WTC11 (cell line): ENCODE measurements at regions not wholly inside any gene's neighbourhood (a gene's known extent, or its start where the extent isn't known, plus 50 kb on each side); places are given as distances from the start of the nearest gene placed in this dataset.
A peak's percentile ranks its signal among the peaks of the same experiment; 100 is the strongest.

Source experiments
- ATAC-seq: fragments of 200-7000 bp; cut with Tn5 transposase; 2 replicates; pipeline ENCODE4 v1.10.0; 2021; ENCODE audit warnings: mild to moderate bottlenecking, moderate library complexity
- CTCF ChIA-PET: fragments of 300-600 bp; sonication (Branson Sonifier 250); formaldehyde crosslinking; loops from one replicate; lab custom pipeline; 2021; ENCODE audit warnings: antibody characterized with exemption; lab: Charles Lee
- POLR2A ChIA-PET: fragments of 350-600 bp; sonication (Branson Sonifier 250); formaldehyde crosslinking; loops from one replicate; lab custom pipeline; 2021; ENCODE audit warnings: antibody characterized with exemption; lab: Charles Lee
- DNase-seq: peaks from one replicate; pipeline ENCODE4 v3.0.0; 2021; ENCODE audit warnings: low spot score
- H3K27ac Mint-ChIP-seq: 2 replicates; pipeline ENCODE4 v1.8.0; 2021; ENCODE audit warnings: mixed read lengths
- H3K27me3 Mint-ChIP-seq: 2 replicates; pipeline ENCODE4 v1.8.0; 2021; ENCODE audit warnings: low read depth, mild to moderate bottlenecking, moderate library complexity, mixed read lengths
- H3K36me3 Mint-ChIP-seq: 2 replicates; pipeline ENCODE4 v1.8.0; 2021; ENCODE audit warnings: mixed read lengths
- H3K4me1 Mint-ChIP-seq: 2 replicates; pipeline ENCODE4 v1.8.0; 2022; ENCODE audit warnings: mixed read lengths
- H3K4me3 Mint-ChIP-seq: 2 replicates; pipeline ENCODE4 v1.8.0; 2021; ENCODE audit warnings: mild to moderate bottlenecking, moderate library complexity, mixed read lengths
- H3K9me3 Mint-ChIP-seq: 2 replicates; pipeline ENCODE4 v1.8.0; 2021; ENCODE audit warnings: mixed read lengths
- CBFB ChIP-seq: sonication (generic); formaldehyde crosslinking; IDR thresholded peaks from 2 replicates; pipeline ENCODE4 v1.8.1; 2022; ENCODE audit warnings: mild to moderate bottlenecking, low read depth, missing genetic modification reagents
- E2F4 ChIP-seq: sonication (generic); formaldehyde crosslinking; IDR thresholded peaks from 2 replicates; pipeline ENCODE4 v1.8.1; 2022; ENCODE audit warnings: low read depth, mild to moderate bottlenecking, moderate library complexity, missing genetic modification reagents, borderline replicate concordance
- FOXJ3 ChIP-seq: sonication (generic); formaldehyde crosslinking; IDR thresholded peaks from 2 replicates; pipeline ENCODE4 v1.9.0; 2021; ENCODE audit warnings: missing genetic modification reagents, mild to moderate bottlenecking, borderline replicate concordance
- FOXK1 ChIP-seq: sonication (generic); formaldehyde crosslinking; IDR thresholded peaks from 2 replicates; pipeline ENCODE4 v1.8.0; 2022; ENCODE audit warnings: mild to moderate bottlenecking, moderate library complexity, missing genetic modification reagents
- GABPB1 ChIP-seq: sonication (generic); formaldehyde crosslinking; IDR thresholded peaks from 2 replicates; pipeline ENCODE4 v1.8.1; 2023; ENCODE audit warnings: mild to moderate bottlenecking, missing genetic modification reagents
- MAX ChIP-seq: sonication (generic); formaldehyde crosslinking; IDR thresholded peaks from 2 replicates; pipeline ENCODE4 v1.8.0; 2022; ENCODE audit warnings: mild to moderate bottlenecking, missing genetic modification reagents
- NR3C1 ChIP-seq: sonication (generic); formaldehyde crosslinking; conservative IDR thresholded peaks from 2 replicates; pipeline ENCODE4 v1.8.1; 2023; ENCODE audit warnings: low read depth, mild to moderate bottlenecking, missing genetic modification reagents
- SOX15 ChIP-seq: fragments of 250-450 bp; sonication (Bioruptor Pico); IDR thresholded peaks from 2 replicates; pipeline ENCODE4 v1.9.0; 2021; ENCODE audit warnings: mild to moderate bottlenecking
- USF1 ChIP-seq: sonication (generic); formaldehyde crosslinking; IDR thresholded peaks from 2 replicates; pipeline ENCODE4 v1.8.0; 2022; ENCODE audit warnings: mild to moderate bottlenecking, missing genetic modification reagents
- ZNF138 ChIP-seq: sonication (generic); formaldehyde crosslinking; conservative IDR thresholded peaks from 2 replicates; pipeline ENCODE4 v1.8.1; 2022; ENCODE audit warnings: mild to moderate bottlenecking, moderate library complexity, missing genetic modification reagents
- ZNF317 ChIP-seq: sonication (generic); formaldehyde crosslinking; IDR thresholded peaks from 2 replicates; pipeline ENCODE4 v1.8.1; 2023; ENCODE audit warnings: low read depth, mild to moderate bottlenecking, moderate library complexity, missing genetic modification reagents, borderline replicate concordance
- ZNF396 ChIP-seq: fragments of 250-450 bp; sonication (Bioruptor Pico); IDR thresholded peaks from 2 replicates; pipeline ENCODE4 v1.8.0; 2021; ENCODE audit warnings: mild to moderate bottlenecking, moderate library complexity, borderline replicate concordance
- ZNF416 ChIP-seq: fragments of 250-450 bp; sonication (Bioruptor Pico); IDR thresholded peaks from 2 replicates; pipeline ENCODE4 v1.9.0; 2021; ENCODE audit warnings: mild to moderate bottlenecking, inconsistent platforms
- TF ChIP-seq, protein P1 (sequence below): fragments of 200-600 bp; IDR thresholded peaks from 2 replicates; pipeline ENCODE4 v1.8.0; 2022; ENCODE audit warnings: antibody characterized with exemption
- TF ChIP-seq, protein P2 (sequence below): sonication (generic); formaldehyde crosslinking; IDR thresholded peaks from 2 replicates; pipeline ENCODE4 v1.8.1; 2022; ENCODE audit warnings: mild to moderate bottlenecking, moderate library complexity, missing genetic modification reagents
- TF ChIP-seq, protein P3 (sequence below): sonication (generic); formaldehyde crosslinking; IDR thresholded peaks from 2 replicates; pipeline ENCODE4 v1.8.1; 2022; ENCODE audit warnings: mild to moderate bottlenecking, missing genetic modification reagents, moderate library complexity, borderline replicate concordance

DNA sequence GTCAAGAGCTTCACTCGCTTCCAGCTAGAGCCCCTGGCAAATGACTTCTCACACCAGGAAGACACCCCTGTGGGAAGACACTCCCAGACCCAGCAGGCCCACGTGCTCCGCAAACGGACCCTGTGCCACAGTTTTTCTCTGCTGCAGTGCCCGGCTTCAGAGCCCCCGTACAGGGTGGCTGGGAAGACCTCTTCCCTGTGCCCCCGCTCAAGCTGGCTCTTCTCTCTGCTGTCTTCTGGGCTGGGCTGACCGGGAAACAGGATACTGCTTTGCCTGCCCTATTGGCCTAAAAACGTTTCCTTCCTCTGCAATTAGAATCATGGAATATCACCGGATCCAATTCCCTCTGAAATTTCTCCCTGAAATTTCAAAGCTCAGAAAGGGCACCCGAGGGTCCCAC is 63.7 kb upstream of the CRHR1 start:
- H3K36me3 Mint-ChIP-seq = no peaks in the 10 kb centered on the region
- peaks cover 13% of the 10 kb centered on the region for H3K9me3 Mint-ChIP-seq
- DNase-seq (no peak), ATAC-seq (no peak)
- H3K4me3 Mint-ChIP-seq = no peak overlapping the region
- ChIA-PET POLR2A (no interaction called here), CTCF (interaction anchor here (0.6 to 3.6 kb wide), 23 partner anchors 9 to 173 kb away, joined by 3 to 57 read pairs (median 5); partner anchors contain the start of genes CRHR1 and MAPT)
- TF ChIP-seq, protein P1, sequence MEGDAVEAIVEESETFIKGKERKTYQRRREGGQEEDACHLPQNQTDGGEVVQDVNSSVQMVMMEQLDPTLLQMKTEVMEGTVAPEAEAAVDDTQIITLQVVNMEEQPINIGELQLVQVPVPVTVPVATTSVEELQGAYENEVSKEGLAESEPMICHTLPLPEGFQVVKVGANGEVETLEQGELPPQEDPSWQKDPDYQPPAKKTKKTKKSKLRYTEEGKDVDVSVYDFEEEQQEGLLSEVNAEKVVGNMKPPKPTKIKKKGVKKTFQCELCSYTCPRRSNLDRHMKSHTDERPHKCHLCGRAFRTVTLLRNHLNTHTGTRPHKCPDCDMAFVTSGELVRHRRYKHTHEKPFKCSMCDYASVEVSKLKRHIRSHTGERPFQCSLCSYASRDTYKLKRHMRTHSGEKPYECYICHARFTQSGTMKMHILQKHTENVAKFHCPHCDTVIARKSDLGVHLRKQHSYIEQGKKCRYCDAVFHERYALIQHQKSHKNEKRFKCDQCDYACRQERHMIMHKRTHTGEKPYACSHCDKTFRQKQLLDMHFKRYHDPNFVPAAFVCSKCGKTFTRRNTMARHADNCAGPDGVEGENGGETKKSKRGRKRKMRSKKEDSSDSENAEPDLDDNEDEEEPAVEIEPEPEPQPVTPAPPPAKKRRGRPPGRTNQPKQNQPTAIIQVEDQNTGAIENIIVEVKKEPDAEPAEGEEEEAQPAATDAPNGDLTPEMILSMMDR = no peak
- TF ChIP-seq MAX (CRISPR knock-in tag) = no peak
- TF ChIP-seq, protein P2, sequence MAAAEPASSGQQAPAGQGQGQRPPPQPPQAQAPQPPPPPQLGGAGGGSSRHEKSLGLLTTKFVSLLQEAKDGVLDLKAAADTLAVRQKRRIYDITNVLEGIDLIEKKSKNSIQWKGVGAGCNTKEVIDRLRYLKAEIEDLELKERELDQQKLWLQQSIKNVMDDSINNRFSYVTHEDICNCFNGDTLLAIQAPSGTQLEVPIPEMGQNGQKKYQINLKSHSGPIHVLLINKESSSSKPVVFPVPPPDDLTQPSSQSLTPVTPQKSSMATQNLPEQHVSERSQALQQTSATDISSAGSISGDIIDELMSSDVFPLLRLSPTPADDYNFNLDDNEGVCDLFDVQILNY (CRISPR knock-in tag) = no peak
- no peak for TF ChIP-seq CBFB
- no peak for TF ChIP-seq FOXJ3
- peaks cover 19% of the 10 kb centered on the region for H3K27me3 Mint-ChIP-seq
- H3K27ac Mint-ChIP-seq = no peak overlapping the region
- H3K4me1 Mint-ChIP-seq = peaks cover 15% of the 10 kb centered on the region

DNA sequence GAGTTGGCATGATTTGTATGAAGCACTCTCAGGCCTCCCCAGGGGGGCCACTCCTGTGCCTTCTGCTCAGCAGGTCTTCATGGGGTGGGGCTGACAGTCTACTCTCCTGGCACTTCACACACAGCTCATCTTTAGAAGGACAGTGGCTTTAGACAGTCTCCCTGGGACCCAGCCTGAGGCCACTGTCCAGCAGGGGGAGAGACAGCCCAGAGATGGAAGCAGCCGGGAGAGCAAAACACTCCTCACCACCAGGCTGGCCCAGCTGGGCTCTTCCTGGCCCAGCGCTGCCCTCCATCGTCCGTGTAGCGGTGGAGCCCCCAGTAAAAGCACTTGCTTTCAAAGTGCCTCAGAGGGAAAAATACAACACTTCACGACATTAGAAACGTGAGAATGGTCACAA is 62.0 kb upstream of the CRHR1 start:
- CTCF ChIA-PET = interaction anchor here (0.6 to 3.6 kb wide), 65 partner anchors 9 to 327 kb away, joined by 3 to 57 read pairs (median 5); partner anchors contain the start of gene CRHR1
- H3K27ac Mint-ChIP-seq = no peak overlapping the region
- peaks cover 8% of the 10 kb centered on the region for H3K4me1 Mint-ChIP-seq
- H3K4me3 Mint-ChIP-seq = no peak overlapping the region
- peak; percentile 97 for ATAC-seq
- H3K36me3 Mint-ChIP-seq = no peaks in the 10 kb centered on the region
- POLR2A ChIA-PET = no interaction called here
- H3K9me3 Mint-ChIP-seq = peaks cover 13% of the 10 kb centered on the region
- TF ChIP-seq SOX15 (CRISPR knock-in tag) (no peak), GABPB1 (no peak), NR3C1 (CRISPR knock-in tag) (no peak), FOXK1 (CRISPR knock-in tag) (no peak)
- TF ChIP-seq, protein P3, sequence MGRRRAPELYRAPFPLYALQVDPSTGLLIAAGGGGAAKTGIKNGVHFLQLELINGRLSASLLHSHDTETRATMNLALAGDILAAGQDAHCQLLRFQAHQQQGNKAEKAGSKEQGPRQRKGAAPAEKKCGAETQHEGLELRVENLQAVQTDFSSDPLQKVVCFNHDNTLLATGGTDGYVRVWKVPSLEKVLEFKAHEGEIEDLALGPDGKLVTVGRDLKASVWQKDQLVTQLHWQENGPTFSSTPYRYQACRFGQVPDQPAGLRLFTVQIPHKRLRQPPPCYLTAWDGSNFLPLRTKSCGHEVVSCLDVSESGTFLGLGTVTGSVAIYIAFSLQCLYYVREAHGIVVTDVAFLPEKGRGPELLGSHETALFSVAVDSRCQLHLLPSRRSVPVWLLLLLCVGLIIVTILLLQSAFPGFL (CRISPR knock-in tag) = no peak
- TF ChIP-seq, all 79 proteins: peak for 0
- peak; percentile 79 for DNase-seq
- H3K27me3 Mint-ChIP-seq = peaks cover 34% of the 10 kb centered on the region

DNA sequence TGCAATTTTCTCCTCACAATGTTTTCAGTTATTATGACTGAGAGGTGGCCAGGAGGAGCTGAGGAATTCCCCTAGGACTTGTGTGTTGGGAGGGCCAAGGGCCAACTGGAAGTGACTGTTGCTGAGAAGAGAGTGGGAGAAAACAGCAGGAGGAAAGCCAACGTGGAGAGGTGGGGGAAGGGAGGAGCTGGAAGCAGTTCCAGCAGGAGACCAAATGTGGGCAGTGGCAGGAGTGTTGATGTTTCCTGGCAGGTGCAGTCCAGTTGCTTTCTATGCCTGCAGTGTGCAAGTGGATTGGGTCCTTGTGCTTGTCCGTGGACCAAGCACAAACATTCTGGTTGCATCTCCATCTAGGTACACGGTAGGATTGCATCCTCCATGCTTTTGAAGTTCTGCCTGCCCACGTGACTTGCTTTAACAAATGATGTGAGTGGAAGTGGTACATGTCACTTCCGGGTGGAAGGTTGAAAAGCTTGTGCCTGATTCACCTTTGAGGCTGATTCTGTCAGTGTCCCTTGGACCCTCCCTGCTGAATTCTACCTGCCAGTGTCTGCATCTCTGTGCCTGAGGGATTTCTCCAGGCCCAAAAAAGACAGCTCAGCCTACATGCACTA is 54.7 kb upstream of the CRHR1 start:
- H3K4me1 Mint-ChIP-seq = no peaks in the 10 kb centered on the region
- CTCF ChIA-PET = interaction anchor here (0.8 kb wide), 1 partner anchor 9 kb away, joined by 5 read pairs; no protein-coding TSS in a partner anchor
- TF ChIP-seq ZNF416 (no peak), ZNF317 (CRISPR knock-in tag) (no peak), USF1 (CRISPR knock-in tag) (no peak), ZNF396 (CRISPR knock-in tag) (no peak), E2F4 (CRISPR knock-in tag) (no peak), ZNF138 (CRISPR knock-in tag) (no peak)
- TF ChIP-seq, all 79 proteins: peak for 0
- Mint-ChIP-seq H3K4me3 (no peak overlapping the region), H3K36me3 (no peaks in the 10 kb centered on the region), H3K27ac (no peak overlapping the region), H3K27me3 (peaks cover 75% of the 10 kb centered on the region), H3K9me3 (peaks cover 37% of the 10 kb centered on the region)
- POLR2A ChIA-PET = no interaction called here
- ATAC-seq = no peak
- DNase-seq = no peak
